Hematopoietic multipotent progenitor cell treated with erythropoietin and hydrocortisone succinate and interleukin-3 and kit ligand, for 6 days (in vitro differentiated cells): ENCODE measurements at regions not wholly inside any gene's neighbourhood (a gene's known extent, or its start where the extent isn't known, plus 50 kb on each side); places are given as distances from the start of the nearest gene placed in this dataset.
A peak's percentile ranks its signal among the peaks of the same experiment; 100 is the strongest.
"Not testable (repeated sequence)": the region's sequence is repeated elsewhere in the genome, so short reads cannot be mapped to it uniquely, and the experiment has no call there.

Experiments used
- DNase-seq: peaks from one replicate; pipeline ENCODE4 v3.0.0-alpha.2; 2015

DNA sequence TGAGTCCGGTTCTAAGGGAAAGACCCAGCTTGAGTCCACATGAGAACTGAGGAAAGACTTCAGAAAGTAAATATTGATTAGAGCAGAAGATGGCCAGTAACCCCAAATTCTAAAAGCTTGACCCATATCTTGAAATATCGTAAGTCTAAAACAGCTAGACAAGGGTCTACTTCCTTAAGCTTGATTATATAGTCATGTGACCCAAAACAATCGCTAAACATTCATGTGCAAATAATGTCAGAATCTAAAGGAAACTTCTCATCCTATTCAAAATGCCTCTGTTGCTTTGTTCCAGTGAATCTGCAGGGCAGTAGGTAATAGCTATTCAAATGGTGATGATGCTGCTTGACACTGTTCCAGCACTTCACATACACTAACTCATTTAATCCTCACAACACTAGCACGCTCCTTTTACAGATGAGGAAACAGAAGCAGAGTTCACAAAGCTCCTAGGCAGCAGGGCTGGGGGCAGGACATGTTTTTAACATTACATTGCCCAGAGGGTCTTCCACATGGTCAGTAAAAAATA, 52.6 kb downstream of the TCF20 start:
- DNase-seq: no peak

GRCh38 chr22:42217019-42217751, 53.3 kb downstream of the TCF20 start:
- DNase-seq: no peak

- DNase-seq: no peak
These were observed 55.6 kb downstream of the TCF20 start for GRCh38 chr22:42214633-42215415.

DNA sequence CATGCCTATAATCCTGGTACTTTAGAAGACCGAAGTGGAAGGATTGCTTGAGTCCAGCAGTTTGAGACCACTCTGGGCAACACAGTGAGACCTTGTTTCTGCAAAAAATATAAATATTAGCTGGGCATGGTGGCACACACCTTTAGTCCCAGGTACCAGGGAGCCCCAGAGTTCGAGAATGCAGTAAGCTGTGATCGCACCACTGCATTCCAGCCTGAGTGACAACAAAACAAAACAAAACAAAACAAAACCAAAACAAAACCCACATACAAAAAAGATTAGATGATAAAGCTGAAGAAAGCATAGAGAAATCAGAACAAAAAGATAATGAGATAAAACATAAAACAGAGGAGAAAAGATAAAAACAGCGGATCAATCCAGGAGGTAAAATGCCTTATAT, 62.1 kb downstream of the TCF20 start:
- DNase-seq: no peak

DNA sequence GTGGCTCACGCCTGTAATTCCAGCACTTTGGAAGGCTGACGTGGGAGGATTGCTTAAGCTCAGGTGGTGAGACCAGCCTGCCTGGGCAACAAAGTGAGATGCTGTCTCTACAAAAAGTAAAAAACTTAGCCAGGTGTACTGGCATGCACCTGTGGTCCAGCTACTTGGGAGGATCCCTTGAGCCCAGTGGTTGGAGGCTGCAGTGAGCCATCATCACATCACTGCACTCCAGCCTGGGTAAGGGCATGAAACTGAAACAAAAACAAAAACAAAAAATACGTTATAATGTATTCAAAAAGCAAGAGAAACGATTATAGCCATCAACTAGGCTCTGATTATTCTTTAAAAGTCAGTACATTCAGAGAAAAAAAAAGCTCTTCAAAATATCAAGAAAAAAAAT, 62.5 kb downstream of the TCF20 start:
- DNase-seq: no peak

- DNase-seq: no peak
These were observed 66.8 kb downstream of the TCF20 start for GRCh38 chr22:42203609-42204008.

DNA sequence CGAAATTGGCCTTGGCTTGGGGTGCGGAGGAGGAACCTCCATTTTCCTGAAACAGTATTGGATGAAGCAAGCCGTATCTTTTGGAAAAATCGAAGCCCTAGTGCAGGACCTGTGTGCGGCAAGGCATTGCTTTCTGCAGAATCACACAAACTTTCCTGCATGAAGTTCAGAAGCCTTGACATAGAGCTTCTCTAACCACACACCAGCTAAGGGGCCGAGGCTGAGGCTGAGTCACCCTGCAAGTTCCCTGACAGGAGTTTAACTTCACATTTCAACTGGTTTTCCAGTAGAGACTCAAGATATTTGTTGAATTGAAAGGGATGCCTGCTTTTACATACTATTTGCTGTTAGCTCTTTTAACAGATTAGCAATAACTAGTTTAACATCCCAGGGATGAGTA, 67.8 kb downstream of the TCF20 start:
- DNase-seq: peak; percentile 67

- DNase-seq: peak; percentile 54
These were observed 68.4 kb downstream of the TCF20 start for GRCh38 chr22:42202048-42202447.

DNA sequence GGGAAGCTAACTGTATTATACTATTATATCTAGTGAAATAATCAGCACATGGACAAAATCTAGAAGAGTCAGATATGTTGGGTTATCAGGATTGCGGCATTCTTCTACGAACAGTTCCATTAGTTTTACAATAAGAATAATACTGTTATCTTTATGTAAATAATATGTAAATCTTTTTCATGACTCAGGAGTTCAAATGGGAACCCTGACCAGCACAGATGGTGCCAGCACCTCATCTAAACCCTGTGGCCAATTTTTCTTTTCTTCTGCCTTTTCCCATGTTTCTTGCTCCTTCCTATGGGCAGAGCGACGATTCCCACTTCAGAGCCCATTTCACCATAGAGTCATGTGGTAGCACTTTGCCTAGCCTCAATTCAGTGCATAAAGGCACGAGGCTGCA, 68.4 kb upstream of the CYP2D6 start:
- DNase-seq: no peak

DNA sequence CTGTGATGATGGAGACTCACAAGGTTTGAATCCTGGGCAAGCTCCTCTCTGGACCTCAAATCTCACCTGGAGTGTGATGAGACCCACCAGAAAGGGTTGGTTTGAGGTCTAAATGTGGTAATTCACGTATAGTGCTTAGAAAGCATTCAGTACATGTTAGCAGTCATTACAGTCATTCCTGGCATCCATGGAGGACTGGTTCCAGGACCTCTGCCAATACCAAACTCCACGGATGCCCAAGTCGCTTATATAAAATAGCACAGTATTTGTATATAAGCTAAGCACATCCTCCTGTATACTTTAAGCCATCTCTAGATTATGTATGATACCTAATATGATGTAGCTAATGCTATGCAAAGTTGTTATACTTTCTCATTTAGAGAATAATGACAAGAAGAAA, 67.6 kb upstream of the CYP2D6 start:
- DNase-seq: no peak

DNA sequence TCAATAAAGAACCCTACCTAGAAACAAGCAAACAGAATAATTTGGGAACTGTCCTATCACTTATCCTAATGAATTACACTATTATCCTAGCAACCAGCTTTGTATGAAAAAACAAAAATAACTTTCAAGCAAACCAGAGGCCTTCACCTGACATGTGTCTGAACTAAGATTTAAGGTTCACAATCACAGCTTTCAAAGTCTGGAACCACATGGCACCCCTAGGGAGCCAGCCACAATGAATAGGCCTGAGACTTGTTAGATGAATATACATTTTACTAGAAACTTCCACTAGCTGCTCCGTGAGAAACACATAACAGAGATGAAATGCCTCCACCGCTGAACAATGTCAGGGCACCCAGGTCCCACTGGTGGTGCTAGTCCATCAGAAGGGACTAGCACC, 65.8 kb upstream of the CYP2D6 start:
- no peak for DNase-seq

- DNase-seq: no peak
These were observed 64.3 kb upstream of the CYP2D6 start for GRCh38 chr22:42194953-42195352.

DNA sequence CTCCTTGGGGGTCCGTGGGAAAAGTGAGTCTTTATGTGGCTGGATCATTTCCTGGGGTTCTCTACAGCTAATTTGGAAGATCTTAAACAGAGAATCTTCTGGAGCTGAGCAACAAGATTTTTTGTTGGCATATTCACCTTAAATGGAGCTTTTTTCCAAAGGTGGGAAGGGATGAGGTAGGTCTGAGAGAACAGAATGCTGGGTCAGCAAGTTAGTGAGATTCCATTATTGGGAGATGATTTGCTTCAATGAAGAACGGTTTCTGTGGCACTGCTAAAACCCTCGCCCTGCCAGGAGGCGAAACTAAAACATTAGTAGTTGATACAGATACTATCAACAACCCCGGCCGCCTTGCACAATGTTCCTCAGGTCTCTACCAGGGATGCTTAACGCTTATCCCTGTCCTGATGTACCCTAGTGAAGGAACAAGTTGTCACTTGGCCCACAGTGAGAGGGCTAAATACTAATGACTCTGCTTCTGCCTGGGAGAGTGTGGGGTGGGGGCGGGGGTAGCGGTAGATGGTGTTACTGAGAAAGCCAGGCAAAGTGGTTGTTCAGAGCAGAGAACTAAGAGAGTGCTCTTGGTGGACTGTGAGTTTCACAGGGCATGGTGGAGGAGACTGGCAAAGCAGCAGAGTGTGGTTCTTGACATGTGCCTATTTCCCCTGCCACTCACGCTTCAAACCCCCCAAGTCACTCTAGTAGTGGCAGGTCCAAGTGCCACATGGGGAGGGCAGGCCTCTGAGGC, 63.7 kb upstream of the CYP2D6 start:
- DNase-seq: no peak

- no peak for DNase-seq
These were observed 61.9 kb upstream of the CYP2D6 start for GRCh38 chr22:42192547-42192946.

- no peak for DNase-seq
These were observed 59.7 kb upstream of the CYP2D6 start for GRCh38 chr22:42190274-42190673.

GRCh38 chr22:42189761-42190160, 59.2 kb upstream of the CYP2D6 start:
- no peak for DNase-seq

DNA sequence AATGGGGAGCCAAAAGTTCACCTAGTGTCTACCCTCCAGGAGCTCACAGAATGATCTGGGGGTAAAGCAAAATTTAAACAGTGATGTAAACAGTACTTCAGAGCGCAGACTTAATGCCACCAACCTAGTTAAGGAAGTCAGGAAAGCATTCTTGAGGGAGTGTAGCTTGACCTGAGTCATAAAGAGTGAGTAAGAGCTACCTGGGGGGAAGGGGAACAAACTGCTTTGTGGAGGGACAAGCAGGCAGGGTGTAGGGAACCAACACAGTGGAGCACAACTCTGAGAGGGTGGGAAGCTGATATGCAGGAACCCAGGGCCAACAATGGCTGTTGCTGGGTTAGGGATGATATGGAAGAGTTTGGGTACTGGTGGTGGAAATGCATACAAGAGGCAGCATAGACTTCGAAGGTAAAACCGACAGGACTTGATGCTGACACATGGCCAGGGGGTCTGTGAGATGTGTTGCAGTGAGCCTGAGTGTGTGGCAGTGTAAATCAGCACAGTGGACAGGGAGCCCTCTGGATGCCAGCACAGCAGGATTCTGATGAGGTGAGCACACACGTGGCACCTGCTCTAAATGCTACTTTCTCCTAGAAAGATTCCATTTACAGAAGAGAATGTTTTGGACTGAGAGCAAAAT, 58.3 kb upstream of the CYP2D6 start:
- DNase-seq: no peak

DNA sequence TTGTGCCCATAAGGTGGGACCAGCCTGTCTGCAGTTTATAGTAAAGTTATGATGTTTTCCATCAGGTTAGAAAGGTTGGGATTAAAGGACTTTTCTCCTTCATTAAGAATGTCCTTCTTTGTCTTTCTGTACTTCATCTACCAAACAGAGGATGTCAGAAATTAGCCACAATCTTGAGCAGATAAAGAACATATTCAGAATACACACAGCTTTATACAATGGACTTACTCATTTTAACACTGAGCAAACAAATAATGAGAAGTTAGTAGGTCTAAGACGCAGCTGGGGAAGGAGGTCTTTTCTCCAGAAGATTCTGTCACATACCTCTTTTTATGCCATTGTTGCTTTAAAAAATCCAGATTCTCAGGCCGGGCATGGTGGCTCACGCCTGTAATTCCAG, 57.0 kb upstream of the CYP2D6 start:
- no peak for DNase-seq

- no peak for DNase-seq
These were observed 55.4 kb upstream of the CYP2D6 start for GRCh38 chr22:42185915-42186439.

DNA sequence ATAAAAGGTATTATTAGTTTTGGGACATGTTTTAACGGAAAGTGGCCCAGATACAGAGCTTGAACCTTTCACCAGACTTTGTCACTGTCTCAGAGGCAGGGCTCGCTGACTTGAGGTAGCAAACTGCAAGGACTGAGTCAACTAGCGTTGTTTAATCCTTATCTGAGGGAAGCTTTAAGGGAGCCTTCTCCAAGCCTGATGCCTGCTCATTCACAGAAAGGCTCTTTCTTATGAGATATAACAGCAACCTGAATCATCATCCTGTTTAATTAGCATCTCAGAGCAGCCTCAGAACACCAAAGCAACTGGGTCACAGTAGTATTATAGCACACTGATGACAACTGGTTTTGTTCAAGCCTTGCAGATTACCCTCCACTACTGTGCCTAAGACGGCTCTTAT, 54.2 kb upstream of the CYP2D6 start:
- DNase-seq: peak; percentile 67

- not testable (repeated sequence) for DNase-seq
These were observed 53.0 kb upstream of the CYP2D6 start for GRCh38 chr22:42183461-42184059.

GRCh38 chr22:42180349-42180842, 49.8 kb upstream of the CYP2D6 start:
- peak; percentile 89 for DNase-seq
